Choroid plexus epithelial cell (primary cell): ENCODE measurements at regions not wholly inside any gene's neighbourhood (a gene's known extent, or its start where the extent isn't known, plus 50 kb on each side); places are given as distances from the start of the nearest gene placed in this dataset.

Experiments used
- DNase-seq: peaks from one replicate; pipeline ENCODE4 v3.0.0-alpha.2; 2010; ENCODE audit warnings: low read depth
- H3K4me3 ChIP-seq: 2 replicates; pipeline ENCODE4 v1.5.1; 2011; ENCODE audit warnings: low read depth, mild to moderate bottlenecking, control low read depth, low read length, moderate library complexity
- CTCF ChIP-seq: conservative IDR thresholded peaks from 2 replicates; pipeline ENCODE4 v1.5.1; 2011; ENCODE audit warnings: low read depth, mild to moderate bottlenecking, control low read depth, inconsistent platforms, low read length, moderate library complexity

DNA sequence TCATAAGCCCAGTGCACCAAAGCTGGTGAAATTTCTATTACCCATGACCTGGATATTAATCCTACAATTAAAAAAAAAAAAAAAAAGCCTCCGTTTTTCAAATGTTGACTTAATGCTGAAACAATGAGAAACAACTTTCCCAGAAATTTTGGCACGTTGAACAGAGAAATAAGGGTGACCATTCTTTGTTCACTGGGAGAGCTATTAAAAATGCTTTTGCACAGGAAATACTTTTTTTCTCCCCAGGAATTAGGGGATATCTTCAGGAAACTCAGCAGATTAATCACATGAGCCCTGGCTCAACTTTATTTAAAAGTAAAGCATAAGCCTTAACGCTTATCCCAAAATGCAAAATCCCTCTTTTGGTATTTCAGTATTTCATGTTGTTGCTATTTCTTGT lies 54.8 kb upstream of the FLRT2 start:
- peak; percentile 31 for DNase-seq
- H3K4me3 ChIP-seq: no peak overlapping the region
- TF ChIP-seq CTCF: no peak

- TF ChIP-seq CTCF: no peak
Measured at GRCh38 chr14:85479306-85479705, 50.6 kb upstream of the FLRT2 start.

DNA sequence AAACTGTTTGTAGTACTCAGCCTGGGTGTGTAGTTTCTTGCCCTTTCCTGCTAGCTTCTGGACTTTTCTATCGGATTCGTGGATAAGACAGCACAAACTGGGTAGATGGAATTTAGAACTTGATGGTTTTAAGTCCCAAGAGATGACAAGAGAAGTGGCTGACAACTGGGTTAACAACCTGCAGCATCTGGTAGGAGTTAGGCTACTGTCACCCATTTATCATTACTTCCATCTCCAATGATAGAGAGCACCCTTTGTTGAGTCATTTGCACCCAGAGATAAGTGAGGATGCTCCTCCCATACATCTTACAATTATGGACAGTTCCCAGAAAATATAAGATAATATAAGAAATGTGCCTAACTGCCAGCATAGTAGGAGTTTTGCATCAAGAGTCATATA lies 50.2 kb upstream of the FLRT2 start:
- H3K4me3 ChIP-seq: no peak overlapping the region
- DNase-seq: no peak
- no peak for TF ChIP-seq CTCF

More at GRCh38 chr14:85479306-85479705, 50.6 kb upstream of the FLRT2 start:
- DNase-seq: no peak
- H3K4me3 ChIP-seq: no peak overlapping the region
